GM18909 (cell line): ENCODE measurements at regions not wholly inside any gene's neighbourhood (a gene's known extent, or its start where the extent isn't known, plus 50 kb on each side); places are given as distances from the start of the nearest gene placed in this dataset.

ENCODE experiments used
- ATAC-seq: cut with Tn5 transposase; IDR thresholded peaks from one replicate; pipeline ENCODE4 v1.9.1; 2021; ENCODE audit warnings: mild to moderate bottlenecking; ENCODE audit not compliant: unreplicated experiment, poor library complexity

GRCh38 chr3:74074700-74075099 lies 450.0 kb upstream of the PDZRN3 start:
- no peak for ATAC-seq

GRCh38 chr3:74067296-74067695 lies 442.6 kb upstream of the PDZRN3 start:
- no peak for ATAC-seq

DNA sequence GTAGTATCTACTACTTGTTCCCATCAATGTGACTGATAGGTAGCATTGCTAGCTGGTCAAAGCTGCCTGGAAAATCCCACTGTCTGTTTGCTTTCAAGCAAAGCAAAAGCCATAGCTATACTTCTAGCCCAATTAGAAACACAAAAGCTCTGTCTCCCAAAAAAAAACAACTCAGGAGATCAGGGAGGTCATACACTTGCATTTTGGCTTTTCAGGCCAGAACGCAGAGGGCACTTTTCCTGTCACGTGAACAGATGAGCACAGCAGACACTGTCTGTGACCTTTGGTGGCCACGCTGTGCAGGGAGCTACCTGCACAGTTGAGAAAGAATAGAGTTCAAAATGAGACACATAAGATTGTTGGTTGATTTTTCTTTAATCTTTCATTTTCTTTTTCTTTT lies 441.7 kb upstream of the PDZRN3 start:
- ATAC-seq = no peak

DNA sequence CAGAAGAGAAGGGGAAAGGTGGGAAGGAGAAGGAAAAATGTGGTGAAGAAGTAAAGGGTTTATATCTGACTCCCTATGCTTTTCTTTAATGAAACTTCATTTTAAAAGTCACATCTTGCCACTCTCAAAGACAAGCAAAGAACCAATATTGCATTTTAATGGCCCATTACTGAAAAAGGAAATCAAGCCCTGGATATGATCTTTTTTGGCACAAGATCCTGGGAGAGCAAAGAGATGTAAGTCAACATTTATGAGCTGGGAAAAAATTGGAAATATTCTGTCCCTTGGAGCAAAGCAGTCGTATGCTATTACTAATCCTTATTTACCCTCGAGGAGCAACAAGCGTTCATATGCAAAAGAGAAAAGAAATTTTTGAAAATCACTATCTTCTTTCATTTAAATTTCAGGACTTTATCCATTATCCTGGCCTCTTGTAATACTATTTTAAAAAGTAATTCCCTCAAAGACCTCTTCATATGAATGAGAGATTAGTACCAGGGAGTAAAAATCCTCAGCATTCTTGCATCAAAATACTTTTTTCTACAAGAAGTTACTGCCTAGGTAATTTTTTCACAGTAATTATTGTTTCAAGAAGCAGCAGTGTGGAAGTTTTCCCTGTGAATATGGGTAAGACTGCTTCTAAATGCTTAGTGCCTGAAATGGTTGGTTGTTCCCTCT lies 435.3 kb upstream of the PDZRN3 start:
- no peak for ATAC-seq

GRCh38 chr3:74059301-74059922 lies 434.7 kb upstream of the PDZRN3 start:
- no peak for ATAC-seq

DNA sequence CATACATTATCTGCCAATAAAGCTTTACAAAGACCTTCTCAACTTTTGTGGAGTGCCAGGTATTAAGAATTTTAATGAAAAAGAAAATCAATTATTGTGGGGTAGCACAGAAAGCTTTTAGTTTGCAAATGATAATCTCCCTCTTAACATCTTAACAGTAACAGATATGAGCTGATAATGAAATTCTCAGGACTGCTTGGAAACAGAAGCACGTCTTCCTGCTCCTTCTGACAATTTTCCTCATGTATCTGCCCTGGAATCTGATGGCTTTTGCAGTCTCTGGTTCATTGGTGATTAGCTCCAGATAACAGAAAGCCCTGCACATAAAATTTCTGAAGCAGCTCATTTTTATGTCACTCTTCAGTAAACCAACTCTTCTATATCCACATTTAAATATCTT lies 432.4 kb upstream of the PDZRN3 start:
- no peak for ATAC-seq

- ATAC-seq = no peak
Observed at GRCh38 chr3:74055061-74055460, 430.3 kb upstream of the PDZRN3 start.

- no peak for ATAC-seq
Observed at GRCh38 chr3:74054566-74054965, 429.8 kb upstream of the PDZRN3 start.

GRCh38 chr3:74053970-74054516 lies 429.3 kb upstream of the PDZRN3 start:
- no peak for ATAC-seq

- no peak for ATAC-seq
Observed at GRCh38 chr3:74049444-74049843, 424.7 kb upstream of the PDZRN3 start.

DNA sequence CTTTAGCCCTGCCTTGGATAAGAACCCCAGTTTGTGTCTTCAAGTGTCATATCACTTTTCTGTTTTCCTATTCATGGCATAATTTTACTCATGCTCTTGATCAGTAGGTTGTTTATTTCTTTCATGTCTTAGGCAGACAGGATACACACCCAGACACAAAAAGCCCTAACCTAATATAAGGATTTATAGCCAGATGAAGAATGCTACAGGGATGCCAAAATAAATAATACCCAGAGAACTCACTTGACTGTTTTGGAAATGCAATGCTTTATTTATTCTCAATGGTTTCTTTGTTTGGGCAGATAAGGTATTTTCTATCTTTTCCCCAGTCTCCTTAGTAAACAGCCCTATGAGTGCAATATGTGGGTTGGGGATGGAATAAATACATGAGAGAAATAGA lies 424.0 kb upstream of the PDZRN3 start:
- no peak for ATAC-seq

- no peak for ATAC-seq
Observed at GRCh38 chr3:74045000-74045399, 420.3 kb upstream of the PDZRN3 start.

DNA sequence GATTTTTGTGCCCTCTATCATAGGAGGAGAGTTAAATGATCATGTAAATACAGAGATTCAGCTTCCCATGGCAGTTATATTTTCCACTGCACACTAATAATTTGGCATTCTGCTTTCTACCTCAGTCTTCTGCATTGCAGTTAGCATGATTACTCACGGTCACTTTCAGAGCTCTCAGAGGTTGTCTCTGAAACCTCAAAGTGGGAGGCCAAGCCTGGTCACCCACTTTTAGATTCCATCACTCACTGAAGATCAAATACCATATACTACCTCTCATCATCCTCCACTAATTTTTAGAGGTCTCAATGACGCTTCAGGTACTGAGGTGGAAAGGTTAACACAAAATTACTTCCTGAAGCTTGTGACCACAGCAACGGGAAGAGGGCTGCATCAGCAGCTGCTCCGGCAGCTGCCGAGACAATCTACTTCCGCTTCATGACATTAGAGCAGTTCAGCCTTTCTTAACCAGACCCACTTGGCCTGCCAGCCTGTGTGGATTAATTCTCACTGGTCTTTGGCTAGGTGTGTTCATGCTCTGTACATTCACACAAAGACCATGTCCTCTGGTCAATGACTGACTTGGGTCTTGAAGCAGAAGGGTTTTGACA lies 416.4 kb upstream of the PDZRN3 start:
- no peak for ATAC-seq

DNA sequence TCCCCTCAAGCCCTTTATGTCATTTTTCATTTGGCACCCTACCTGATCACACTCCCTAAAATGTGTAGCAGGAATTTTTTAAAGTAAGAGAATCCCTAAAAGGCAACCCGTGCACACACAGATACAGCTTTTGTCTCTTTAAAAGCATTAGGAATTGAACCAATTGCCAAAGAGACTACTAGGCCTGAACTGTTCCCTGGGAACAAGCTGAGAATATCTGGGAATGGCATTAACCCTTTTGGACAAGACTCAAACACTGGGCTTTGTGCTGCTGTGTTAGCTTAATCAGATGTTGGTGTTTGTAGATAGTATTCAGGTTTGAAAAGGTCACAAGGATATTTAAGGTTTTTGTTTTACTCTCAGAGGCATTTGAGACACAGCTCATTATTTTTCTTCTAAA lies 414.4 kb upstream of the PDZRN3 start:
- ATAC-seq = no peak

GRCh38 chr3:74036568-74036967 lies 411.8 kb upstream of the PDZRN3 start:
- no peak for ATAC-seq

GRCh38 chr3:74036102-74036501 lies 411.4 kb upstream of the PDZRN3 start:
- ATAC-seq = no peak

DNA sequence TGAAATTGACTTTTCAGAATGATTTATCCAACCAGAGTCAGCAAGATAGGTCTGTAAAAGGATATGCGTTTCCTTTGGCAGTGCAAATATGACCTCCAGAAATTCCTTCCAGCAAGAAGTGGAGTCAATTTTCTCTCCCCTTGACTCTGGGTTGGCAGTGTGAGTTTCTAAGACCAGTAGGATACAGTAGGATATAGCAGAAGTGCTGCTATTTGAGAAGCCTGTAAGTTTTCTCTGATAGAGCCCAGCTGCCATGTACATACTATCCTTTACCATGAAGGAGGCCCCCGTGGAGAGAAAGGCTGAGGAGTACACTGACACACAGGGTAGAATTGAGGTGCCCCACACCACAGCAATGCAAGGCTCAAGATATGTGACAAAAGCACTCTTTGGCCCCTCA lies 409.1 kb upstream of the PDZRN3 start:
- ATAC-seq = no peak

- no peak for ATAC-seq
Observed at GRCh38 chr3:74033381-74033780, 408.6 kb upstream of the PDZRN3 start.

DNA sequence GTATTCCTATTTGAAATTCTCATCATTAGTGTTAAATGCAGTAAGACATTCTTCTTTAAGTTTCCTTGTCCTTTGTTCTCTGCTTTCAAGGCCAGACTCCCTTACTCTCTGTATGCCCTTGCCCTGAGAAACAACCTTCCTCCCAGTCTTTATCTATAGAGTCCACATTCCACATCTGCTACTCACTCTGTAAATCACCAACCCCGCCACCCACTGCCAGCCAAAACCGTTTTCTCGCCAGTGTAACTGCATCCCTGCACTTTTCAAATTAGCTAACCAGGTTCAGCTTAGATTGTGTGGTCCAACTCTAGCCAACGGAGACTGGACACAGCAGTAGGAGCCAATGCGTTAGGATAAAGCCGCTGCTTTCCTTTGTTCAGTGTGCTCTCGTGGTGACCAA lies 402.4 kb upstream of the PDZRN3 start:
- no peak for ATAC-seq

DNA sequence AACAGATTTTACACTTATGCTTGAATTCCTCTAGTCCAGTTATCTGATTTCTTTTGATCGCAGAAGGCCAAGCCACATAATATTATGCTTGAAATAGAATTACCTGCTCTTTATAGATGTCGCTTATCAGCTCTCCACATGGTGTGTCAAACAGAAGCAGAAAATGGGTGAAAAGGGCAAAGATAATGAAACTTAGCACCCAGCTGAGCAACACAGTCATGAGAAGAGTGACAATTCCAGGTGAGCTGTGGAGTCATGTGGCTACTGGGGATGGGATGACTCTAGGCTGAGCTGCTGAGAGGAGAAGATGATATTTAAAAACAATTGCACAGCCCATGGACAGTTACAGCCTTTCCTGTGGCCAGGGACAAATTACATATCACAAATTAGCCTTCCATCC lies 398.7 kb upstream of the PDZRN3 start:
- no peak for ATAC-seq

DNA sequence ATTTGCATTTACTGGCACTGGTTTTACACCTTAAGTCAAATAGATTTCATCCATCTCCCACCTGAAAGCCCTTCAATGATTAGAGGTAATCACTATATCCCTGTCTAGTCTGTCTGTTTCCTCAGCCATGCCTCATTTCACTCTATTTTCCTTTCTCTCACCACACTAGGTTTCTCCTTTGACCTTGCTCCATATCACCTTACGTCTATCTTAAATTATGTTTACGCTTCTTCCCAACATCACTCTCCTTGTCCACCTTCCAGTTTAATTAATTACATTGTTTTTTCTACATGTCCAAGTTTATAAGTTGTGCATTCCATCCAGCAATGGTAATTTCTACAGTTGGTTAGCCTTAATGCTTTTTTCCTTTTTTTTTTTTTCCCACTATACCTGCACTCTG lies 396.7 kb upstream of the PDZRN3 start:
- ATAC-seq = no peak
